Lung (tissue), 11 donors: ENCODE measurements at regions not wholly inside any gene's neighbourhood (a gene's known extent, or its start where the extent isn't known, plus 50 kb on each side); places are given as distances from the start of the nearest gene placed in this dataset.

Experiments used
- ATAC-seq: fragments of 200-7000 bp; cut with Tn5 transposase; one replicate; pipeline ENCODE4 v1.9.1; 2020; ENCODE audit warnings: moderate number of reproducible peaks; ENCODE audit not compliant: insufficient read depth, low FRiP score
- DNase-seq, 3 donors: peaks; one replicate each; pipeline ENCODE4 v3.0.0-alpha.2; 2013 to 2017
- H3K27ac ChIP-seq, 2 donors: one replicate each; pipeline ENCODE4 v1.5.1; 2013; ENCODE audit warnings: mild to moderate bottlenecking in 2 of 2, moderate library complexity in 2 of 2, control low read depth in 1 of 2, inconsistent platforms in 1 of 2, low read depth in 1 of 2, low read length in 1 of 2
- H3K27me3 ChIP-seq, 3 donors: one replicate each; pipeline ENCODE4 v1.5.1; 2013; ENCODE audit warnings: low read length in 2 of 3; ENCODE audit not compliant: control insufficient read depth in 3 of 3, insufficient read depth in 3 of 3
- H3K36me3 ChIP-seq, 4 donors: one replicate each; pipeline ENCODE4 v1.5.1; 2013; ENCODE audit warnings: low read length in 4 of 4, mild to moderate bottlenecking in 1 of 4, moderate library complexity in 1 of 4; ENCODE audit not compliant: control insufficient read depth in 4 of 4, insufficient read depth in 4 of 4
- H3K4me1 ChIP-seq, 5 donors: one replicate each; pipeline ENCODE4 v1.5.1; 2013; ENCODE audit warnings: low read length in 5 of 5, mild to moderate bottlenecking in 2 of 5, moderate library complexity in 1 of 5; ENCODE audit not compliant: control insufficient read depth in 5 of 5, insufficient read depth in 5 of 5
- H3K4me3 ChIP-seq: one replicate; pipeline ENCODE4 v1.5.1; 2013; ENCODE audit warnings: mild to moderate bottlenecking, control low read depth, moderate library complexity
- H3K9ac ChIP-seq, 2 donors: one replicate each; pipeline ENCODE4 v1.5.1; 2013; ENCODE audit warnings: low read length in 2 of 2, control low read depth in 1 of 2; ENCODE audit not compliant: insufficient read depth in 1 of 2
- H3K9me3 ChIP-seq, 4 donors: one replicate each; pipeline ENCODE4 v1.5.1; 2013; ENCODE audit warnings: low read length in 3 of 4, mild to moderate bottlenecking in 1 of 4, moderate library complexity in 1 of 4; ENCODE audit not compliant: control insufficient read depth in 4 of 4, insufficient read depth in 3 of 4
- CTCF ChIP-seq: IDR thresholded peaks from 2 replicates; pipeline ENCODE4 v1.5.1; 2012; ENCODE audit warnings: mild to moderate bottlenecking; ENCODE audit errors: control extremely low read depth, extremely low read depth
- WGBS, 2 donors: extraction: QIAGEN DNeasy Blood & Tissue Kit; methylation state at CpG; one replicate each; pipeline ENCODE4 v1.1.7; 2013; 5-methylcytosine and 5-hydroxymethylcytosine counted together
- donor health status: control.
- donor health status: control.
- donor health status: Bipolar disorder and iron deficiency.
- donor health status: healthy.
- donor health status: DM: yes; HTN: yes; CAD: no.

GRCh38 chr13:42696191-42696590, 85.2 kb upstream of the FAM216B start:
- DNase-seq (no peak), ATAC-seq (no peak)
- Histone ChIP-seq H3K27me3 (no peaks in the 10 kb centered on the region), H3K36me3 (no peaks in the 10 kb centered on the region), H3K4me1 (peaks cover 0 to under 1% (median 0%) of the 10 kb centered on the region in 5 donors), H3K27ac (no peak overlapping the region), H3K4me3 (no peak overlapping the region), H3K9ac (no peak overlapping the region), H3K9me3 (no peaks in the 10 kb centered on the region)
- TF ChIP-seq CTCF: no peak
- 60 to 67% methylated on average over 4 of the region's 4 CpGs for WGBS, 2 donors

- Histone ChIP-seq H3K4me1 (peaks cover 0 to 20% (median 0%) of the 10 kb centered on the region in 5 donors), H3K36me3 (no peaks in the 10 kb centered on the region), H3K9ac (no peak overlapping the region), H3K9me3 (no peaks in the 10 kb centered on the region), H3K27me3 (no peaks in the 10 kb centered on the region), H3K4me3 (no peak overlapping the region), H3K27ac (no peak overlapping the region)
- DNase-seq (no peak), ATAC-seq (no peak)
- 75 to 76% methylated on average over 6 of the region's 6 CpGs for WGBS, 2 donors
- TF ChIP-seq CTCF: no peak
Measured at GRCh38 chr13:42699912-42700311, 81.5 kb upstream of the FAM216B start.

GRCh38 chr13:42702716-42703115, 78.7 kb upstream of the FAM216B start:
- H3K27ac ChIP-seq: no peak overlapping the region
- H3K4me3 ChIP-seq: no peak overlapping the region
- WGBS, 2 donors: 67 to 72% methylated on average over 2 of the region's 2 CpGs
- peaks cover 0 to 31% (median 9%) of the 10 kb centered on the region in 5 donors for H3K4me1 ChIP-seq
- peak; percentile 89 to 96 (median 93) for DNase-seq
- no peak for TF ChIP-seq CTCF
- H3K9ac ChIP-seq: peak overlapping the region in 1 of 2 donors; percentile 28
- ATAC-seq: no peak
- no peaks in the 10 kb centered on the region for H3K36me3 ChIP-seq
- no peaks in the 10 kb centered on the region for H3K9me3 ChIP-seq
- no peaks in the 10 kb centered on the region for H3K27me3 ChIP-seq

GRCh38 chr13:42703740-42704139, 77.6 kb upstream of the FAM216B start:
- ATAC-seq: no peak
- H3K36me3 ChIP-seq: no peaks in the 10 kb centered on the region
- H3K27me3 ChIP-seq: no peaks in the 10 kb centered on the region
- DNase-seq: no peak
- H3K9me3 ChIP-seq: no peaks in the 10 kb centered on the region
- no peak overlapping the region for H3K4me3 ChIP-seq
- no peak overlapping the region for H3K9ac ChIP-seq
- no peak for TF ChIP-seq CTCF
- H3K27ac ChIP-seq: no peak overlapping the region
- peaks cover 0 to 31% (median 12%) of the 10 kb centered on the region in 5 donors for H3K4me1 ChIP-seq
